ENCODE measurements at regions not wholly inside any gene's neighbourhood (a gene's known extent, or its start where the extent isn't known, plus 50 kb on each side); places are given as distances from the start of the nearest gene placed in this dataset.

DNA sequence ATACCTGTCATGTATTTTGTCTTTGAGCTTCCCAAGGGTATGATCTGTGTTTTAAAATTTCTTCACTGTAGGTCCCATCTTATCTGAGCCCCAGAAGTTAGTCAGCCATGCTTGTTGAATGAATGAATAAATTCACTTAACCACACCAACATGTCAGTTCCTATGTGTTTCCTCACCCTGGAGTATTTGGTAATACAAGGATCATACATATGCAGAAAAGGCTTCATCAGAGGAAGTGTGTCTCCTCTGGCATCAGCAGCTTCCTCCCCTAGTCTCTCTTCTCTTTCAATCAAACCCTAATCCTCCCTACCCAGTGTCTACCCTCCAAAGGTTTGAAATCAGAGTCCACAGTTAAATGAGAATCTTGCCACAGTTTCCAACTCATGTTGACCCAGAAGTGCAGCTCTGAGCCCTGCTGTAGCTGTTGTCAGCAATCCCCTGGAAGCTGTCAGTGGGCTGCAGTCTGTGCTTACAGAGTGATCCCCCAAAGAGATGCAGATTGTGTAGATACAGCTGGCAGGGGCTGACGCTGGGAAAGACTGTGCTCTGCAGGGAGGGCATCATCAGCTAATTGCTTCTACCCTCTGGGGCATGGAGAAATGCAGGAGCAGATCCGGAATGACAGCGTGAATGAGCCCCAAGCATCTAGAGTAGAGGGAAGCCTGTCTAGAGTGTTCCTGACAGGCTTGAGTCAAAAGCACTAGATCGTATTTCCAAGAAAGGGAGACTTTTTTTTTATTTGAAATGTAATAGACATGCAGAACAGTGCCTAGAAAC lies 105.0 kb upstream of the WDR11 start:
- H3K4me3 ChIP-seq (ENCODE audit: insufficient read depth, low read length) = no peak overlapping the region
- no peaks in the 10 kb centered on the region for H3K9me3 ChIP-seq (ENCODE audit: low read depth, low read length)
- no peak overlapping the region for H3K4me2 ChIP-seq (ENCODE audit: insufficient read depth, low read length)
- H3K27ac ChIP-seq (ENCODE audit: low read depth, low read length) = no peak overlapping the region
- H3K4me1 ChIP-seq (ENCODE audit: insufficient read depth, low read length) = no peaks in the 10 kb centered on the region
- TF ChIP-seq, protein P1, sequence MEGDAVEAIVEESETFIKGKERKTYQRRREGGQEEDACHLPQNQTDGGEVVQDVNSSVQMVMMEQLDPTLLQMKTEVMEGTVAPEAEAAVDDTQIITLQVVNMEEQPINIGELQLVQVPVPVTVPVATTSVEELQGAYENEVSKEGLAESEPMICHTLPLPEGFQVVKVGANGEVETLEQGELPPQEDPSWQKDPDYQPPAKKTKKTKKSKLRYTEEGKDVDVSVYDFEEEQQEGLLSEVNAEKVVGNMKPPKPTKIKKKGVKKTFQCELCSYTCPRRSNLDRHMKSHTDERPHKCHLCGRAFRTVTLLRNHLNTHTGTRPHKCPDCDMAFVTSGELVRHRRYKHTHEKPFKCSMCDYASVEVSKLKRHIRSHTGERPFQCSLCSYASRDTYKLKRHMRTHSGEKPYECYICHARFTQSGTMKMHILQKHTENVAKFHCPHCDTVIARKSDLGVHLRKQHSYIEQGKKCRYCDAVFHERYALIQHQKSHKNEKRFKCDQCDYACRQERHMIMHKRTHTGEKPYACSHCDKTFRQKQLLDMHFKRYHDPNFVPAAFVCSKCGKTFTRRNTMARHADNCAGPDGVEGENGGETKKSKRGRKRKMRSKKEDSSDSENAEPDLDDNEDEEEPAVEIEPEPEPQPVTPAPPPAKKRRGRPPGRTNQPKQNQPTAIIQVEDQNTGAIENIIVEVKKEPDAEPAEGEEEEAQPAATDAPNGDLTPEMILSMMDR (IDR thresholded peaks at IDR 0.05; ENCODE audit: extremely low read depth, low read depth, low read length) = no peak
- H3K27me3 ChIP-seq (ENCODE audit: insufficient read depth, low read length) = no peaks in the 10 kb centered on the region
- no peak for DNase-seq (ENCODE audit: insufficient read length, low spot score, missing footprints)
- H3K79me2 ChIP-seq (ENCODE audit: insufficient read depth, low read length) = no peaks in the 10 kb centered on the region
- H4K20me1 ChIP-seq (ENCODE audit: insufficient read depth, low read length) = no peaks in the 10 kb centered on the region
- H3K36me3 ChIP-seq (ENCODE audit: insufficient read depth, low read length) = no peaks in the 10 kb centered on the region
- H2AFZ ChIP-seq (ENCODE audit: low read length) = no peak overlapping the region

DNA sequence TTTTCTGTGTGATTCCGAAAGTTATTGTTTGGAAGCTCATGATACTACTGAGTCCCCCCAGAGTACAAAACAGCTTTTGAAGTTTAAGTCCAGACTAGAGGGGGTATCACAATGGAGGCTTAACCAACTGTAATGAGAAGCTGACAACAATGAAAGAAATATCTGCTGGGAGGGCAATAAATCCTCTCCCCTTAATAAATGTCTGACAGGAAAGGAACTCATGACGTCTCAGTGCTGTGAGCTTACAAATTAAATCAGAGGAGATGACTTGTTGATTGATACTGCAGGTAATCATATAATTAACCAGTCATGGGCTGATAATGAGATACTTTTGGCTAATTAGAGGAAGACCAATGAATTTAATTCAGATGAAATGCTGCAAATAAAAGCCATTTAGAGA lies 102.6 kb upstream of the WDR11 start:
- no peaks in the 10 kb centered on the region for H3K4me1 ChIP-seq (ENCODE audit: insufficient read depth, low read length)
- H3K9me3 ChIP-seq (ENCODE audit: low read depth, low read length) = no peaks in the 10 kb centered on the region
- no peak overlapping the region for H2AFZ ChIP-seq (ENCODE audit: low read length)
- no peak overlapping the region for H3K4me3 ChIP-seq (ENCODE audit: insufficient read depth, low read length)
- H3K27me3 ChIP-seq (ENCODE audit: insufficient read depth, low read length) = no peaks in the 10 kb centered on the region
- no peaks in the 10 kb centered on the region for H3K79me2 ChIP-seq (ENCODE audit: insufficient read depth, low read length)
- H3K4me2 ChIP-seq (ENCODE audit: insufficient read depth, low read length) = no peak overlapping the region
- H3K36me3 ChIP-seq (ENCODE audit: insufficient read depth, low read length) = no peaks in the 10 kb centered on the region
- no peak overlapping the region for H3K27ac ChIP-seq (ENCODE audit: low read depth, low read length)
- TF ChIP-seq, protein P1 (IDR thresholded peaks at IDR 0.05; ENCODE audit: extremely low read depth, low read depth, low read length) = no peak
- DNase-seq (ENCODE audit: insufficient read length, low spot score, missing footprints) = no peak
- H4K20me1 ChIP-seq (ENCODE audit: insufficient read depth, low read length) = no peaks in the 10 kb centered on the region

DNA sequence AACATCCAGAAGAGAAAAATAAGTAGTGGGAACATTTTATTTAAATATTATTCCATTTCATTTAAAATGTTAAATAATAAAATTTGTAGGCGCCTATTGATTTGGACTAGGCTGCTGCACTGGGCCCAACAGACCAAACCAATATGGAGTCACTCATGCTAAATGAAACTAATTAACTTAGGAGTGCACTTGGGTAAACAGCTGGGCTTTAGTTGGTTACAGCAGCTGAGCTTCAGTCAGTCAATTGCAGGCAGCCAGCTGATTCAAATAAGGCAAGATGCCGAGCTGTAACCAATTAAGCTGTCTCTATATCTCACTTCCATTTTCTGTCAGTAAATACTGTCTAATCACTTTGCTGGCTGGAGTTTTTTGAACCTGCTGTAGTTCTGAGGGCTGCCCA lies 102.1 kb upstream of the WDR11 start:
- Histone ChIP-seq H2AFZ (ENCODE audit: low read length) (no peak overlapping the region), H3K27ac (ENCODE audit: low read depth, low read length) (no peak overlapping the region)

DNA sequence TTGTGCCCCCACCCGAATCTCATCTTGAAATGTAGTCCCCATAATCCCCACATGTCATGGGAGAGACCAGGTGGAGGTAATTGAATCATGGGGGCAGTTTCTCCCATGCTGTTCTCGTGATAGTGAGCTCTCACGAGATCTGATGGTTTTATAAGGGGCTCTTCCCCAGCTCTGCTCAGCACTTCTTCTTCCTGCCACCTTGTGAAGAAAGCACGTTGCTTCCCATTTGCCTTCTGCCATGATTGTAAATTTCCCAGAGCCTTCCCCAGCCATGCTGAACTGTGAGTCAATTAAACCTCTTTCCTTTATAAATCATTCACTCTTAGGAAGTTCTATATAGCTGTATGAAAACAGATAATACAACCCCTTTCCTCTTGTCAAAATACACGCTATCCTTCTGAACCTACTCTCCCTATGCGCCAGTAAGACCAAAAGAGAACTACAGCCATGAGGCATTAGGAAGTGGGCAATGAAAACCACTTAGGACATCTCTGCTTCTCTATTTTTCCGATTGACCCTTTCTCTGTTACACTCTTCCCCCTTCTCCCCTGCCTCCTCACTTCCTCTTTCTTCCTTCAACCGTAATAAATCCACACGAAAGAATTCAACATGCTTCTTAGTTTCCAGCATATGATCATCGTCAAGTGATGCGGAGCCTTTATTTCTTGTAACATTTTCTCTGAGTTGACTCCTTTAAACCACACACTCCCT lies 101.2 kb upstream of the WDR11 start:
- H3K4me1 ChIP-seq (ENCODE audit: insufficient read depth, low read length) = no peaks in the 10 kb centered on the region
- no peak for DNase-seq (ENCODE audit: insufficient read length, low spot score, missing footprints)
- H3K9me3 ChIP-seq (ENCODE audit: low read depth, low read length) = no peaks in the 10 kb centered on the region
- TF ChIP-seq, protein P1 (IDR thresholded peaks at IDR 0.05; ENCODE audit: extremely low read depth, low read depth, low read length) = no peak
- H4K20me1 ChIP-seq (ENCODE audit: insufficient read depth, low read length) = no peaks in the 10 kb centered on the region
- no peak overlapping the region for H3K4me2 ChIP-seq (ENCODE audit: insufficient read depth, low read length)
- no peaks in the 10 kb centered on the region for H3K36me3 ChIP-seq (ENCODE audit: insufficient read depth, low read length)
- H3K79me2 ChIP-seq (ENCODE audit: insufficient read depth, low read length) = no peaks in the 10 kb centered on the region
- H3K4me3 ChIP-seq (ENCODE audit: insufficient read depth, low read length) = no peak overlapping the region
- H3K27me3 ChIP-seq (ENCODE audit: insufficient read depth, low read length) = no peaks in the 10 kb centered on the region
- no peak overlapping the region for H3K27ac ChIP-seq (ENCODE audit: low read depth, low read length)
- H2AFZ ChIP-seq (ENCODE audit: low read length) = no peak overlapping the region

More for the DNA sequence above, 102.1 kb upstream of the WDR11 start:
- Histone ChIP-seq H3K79me2 (ENCODE audit: insufficient read depth, low read length) (no peaks in the 10 kb centered on the region), H3K27me3 (ENCODE audit: insufficient read depth, low read length) (no peaks in the 10 kb centered on the region), H4K20me1 (ENCODE audit: insufficient read depth, low read length) (no peaks in the 10 kb centered on the region), H3K4me2 (ENCODE audit: insufficient read depth, low read length) (no peak overlapping the region), H3K4me3 (ENCODE audit: insufficient read depth, low read length) (no peak overlapping the region), H3K4me1 (ENCODE audit: insufficient read depth, low read length) (no peaks in the 10 kb centered on the region), H3K36me3 (ENCODE audit: insufficient read depth, low read length) (no peaks in the 10 kb centered on the region), H3K9me3 (ENCODE audit: low read depth, low read length) (no peaks in the 10 kb centered on the region)
- no peak for DNase-seq (ENCODE audit: insufficient read length, low spot score, missing footprints)
- TF ChIP-seq, protein P1 (IDR thresholded peaks at IDR 0.05; ENCODE audit: extremely low read depth, low read depth, low read length) = no peak

All from osteoblast (primary cell).